Esophagus muscularis mucosa (tissue), 4 donors: ENCODE measurements at regions not wholly inside any gene's neighbourhood (a gene's known extent, or its start where the extent isn't known, plus 50 kb on each side); places are given as distances from the start of the nearest gene placed in this dataset.

Experiments used
- DNase-seq: peaks from one replicate; pipeline ENCODE4 v3.0.0-alpha.2; 2017; ENCODE audit errors: extremely low spot score
- H3K27ac ChIP-seq, 4 donors: fragments of 200-600 bp; sonication (generic); replicated peaks in 1 of 4; 1 replicate in 3 of 4; 2 replicates in 1 of 4; pipeline ENCODE4 v1.5.1; 2016 to 2019; ENCODE audit warnings: mild to moderate bottlenecking in 1 of 4
- H3K27me3 ChIP-seq, 4 donors: fragments of 200-600 bp; sonication (generic); one replicate each; pipeline versions ENCODE4 v1.5.1 to v1.6.0; 2016 to 2019
- H3K36me3 ChIP-seq, 4 donors: fragments of 200-600 bp; sonication (generic); one replicate each; pipeline ENCODE4 v1.5.1; 2016 to 2019
- H3K4me1 ChIP-seq, 4 donors: fragments of 200-600 bp; sonication (generic); one replicate each; pipeline ENCODE4 v1.5.1; 2016 to 2019
- H3K4me3 ChIP-seq, 4 donors: fragments of 200-600 bp; sonication (generic); 1 replicate in 2 of 4; 2 replicates in 2 of 4; pipeline ENCODE4 v1.5.1; 2016 to 2019; ENCODE audit warnings: mild to moderate bottlenecking in 4 of 4, moderate library complexity in 1 of 4
- H3K9me3 ChIP-seq, 4 donors: fragments of 200-600 bp; sonication (generic); 1 replicate in 3 of 4; 2 replicates in 1 of 4; pipeline ENCODE4 v1.5.1; 2016 to 2019
- CTCF ChIP-seq, 3 experiments: fragments of 200-600 bp in 2 of 3; fragments of 450-650 bp in 1 of 3; sonication (generic) in 2 of 3; IDR thresholded peaks; one replicate each; pipeline ENCODE4 v1.5.1; 2017 to 2019; ENCODE audit warnings: antibody characterized with exemption in 3 of 3, mild to moderate bottlenecking in 2 of 3, moderate library complexity in 1 of 3
- EP300 ChIP-seq: sonication (generic); formaldehyde crosslinking; IDR thresholded peaks from one replicate; pipeline ENCODE4 v1.6.1; 2017; ENCODE audit warnings: antibody characterized with exemption
- POLR2A ChIP-seq: fragments of 450-650 bp; IDR thresholded peaks from one replicate; pipeline ENCODE4 v1.6.1; 2017; ENCODE audit warnings: antibody characterized with exemption, moderate library complexity, mild to moderate bottlenecking, low read depth
- POLR2AphosphoS5 ChIP-seq, 2 donors: sonication (generic); formaldehyde crosslinking; IDR thresholded peaks; one replicate each; pipeline ENCODE4 v1.6.1; 2017; ENCODE audit warnings: antibody characterized with exemption in 2 of 2
- whole genome bisulfite sequencing: methylation state at CpG from one replicate; pipeline ENCODE4 v1.1.5; 2018; 5-methylcytosine and 5-hydroxymethylcytosine counted together
- intact Hi-C: fragments of 100-400 bp; cut with DNase I; formaldehyde crosslinking; loops from one replicate; pipeline ENCODE4 v1.15.1; 2023

- Histone ChIP-seq H3K4me1 (no peaks in the 10 kb centered on the region), H3K27ac (no peak overlapping the region), H3K36me3 (no peaks in the 10 kb centered on the region), H3K9me3 (peaks cover 0 to 13% (median 4%) of the 10 kb centered on the region in 4 donors), H3K4me3 (no peak overlapping the region), H3K27me3 (peaks cover 0 to 84% (median 3%) of the 10 kb centered on the region in 4 donors)
- TF ChIP-seq POLR2AphosphoS5 (IDR thresholded peaks at IDR 0.05) (no peak), POLR2A (no peak), EP300 (no peak), CTCF (IDR thresholded peaks at IDR 0.05) (no peak)
- WGBS: 39% methylated on average over 17 of the region's 17 CpGs
- intact Hi-C loops: no loop called here
- DNase-seq: no peak
Observed at GRCh38 chr17:73742948-73743381, 98.7 kb upstream of the SDK2 start.

GRCh38 chr17:73743518-73744201, 99.4 kb upstream of the SDK2 start:
- Histone ChIP-seq H3K27me3 (peaks cover 0 to 85% (median 3%) of the 10 kb centered on the region in 4 donors), H3K27ac (no peak overlapping the region), H3K9me3 (peaks cover 0 to 13% (median 4%) of the 10 kb centered on the region in 4 donors), H3K4me1 (no peaks in the 10 kb centered on the region), H3K36me3 (no peaks in the 10 kb centered on the region), H3K4me3 (no peak overlapping the region)
- intact Hi-C loops: no loop called here
- TF ChIP-seq EP300 (no peak), POLR2AphosphoS5 (IDR thresholded peaks at IDR 0.05) (no peak), CTCF (IDR thresholded peaks at IDR 0.05) (no peak), POLR2A (no peak)
- WGBS: 73% methylated on average over 8 of the region's 8 CpGs
- DNase-seq: no peak

GRCh38 chr17:73744411-73744810, 100.2 kb upstream of the SDK2 start:
- H3K27me3 ChIP-seq: peaks cover 0 to 88% (median 3%) of the 10 kb centered on the region in 4 donors

GRCh38 chr17:73746314-73747073, 102.2 kb upstream of the SDK2 start:
- TF ChIP-seq CTCF (IDR thresholded peaks at IDR 0.05): no peak
- no peak for TF ChIP-seq POLR2AphosphoS5 (IDR thresholded peaks at IDR 0.05)
- no peak for TF ChIP-seq EP300
- no peak for TF ChIP-seq POLR2A
- 80% methylated on average over 12 of the region's 12 CpGs for WGBS

More at GRCh38 chr17:73744411-73744810, 100.2 kb upstream of the SDK2 start:
- Histone ChIP-seq H3K27ac (no peak overlapping the region), H3K4me3 (no peak overlapping the region), H3K36me3 (no peaks in the 10 kb centered on the region), H3K4me1 (no peaks in the 10 kb centered on the region), H3K9me3 (peaks cover 0 to 13% (median 4%) of the 10 kb centered on the region in 4 donors)
- WGBS: 87% methylated on average over 7 of the region's 7 CpGs
- intact Hi-C loops: no loop called here
- TF ChIP-seq EP300 (no peak), POLR2A (no peak), CTCF (IDR thresholded peaks at IDR 0.05) (no peak), POLR2AphosphoS5 (IDR thresholded peaks at IDR 0.05) (no peak)
- DNase-seq: no peak

More at GRCh38 chr17:73746314-73747073, 102.2 kb upstream of the SDK2 start:
- no peaks in the 10 kb centered on the region for H3K4me1 ChIP-seq
- no peak overlapping the region for H3K27ac ChIP-seq
- no peaks in the 10 kb centered on the region for H3K36me3 ChIP-seq
- peaks cover 0 to 69% (median 3%) of the 10 kb centered on the region in 4 donors for H3K27me3 ChIP-seq
- H3K9me3 ChIP-seq: peaks cover 0 to 13% (median 4%) of the 10 kb centered on the region in 4 donors
- intact Hi-C loops: no loop called here
- H3K4me3 ChIP-seq: no peak overlapping the region
- DNase-seq: no peak
